ENCODE measurements at regions not wholly inside any gene's neighbourhood (a gene's known extent, or its start where the extent isn't known, plus 50 kb on each side); places are given as distances from the start of the nearest gene placed in this dataset.

DNA sequence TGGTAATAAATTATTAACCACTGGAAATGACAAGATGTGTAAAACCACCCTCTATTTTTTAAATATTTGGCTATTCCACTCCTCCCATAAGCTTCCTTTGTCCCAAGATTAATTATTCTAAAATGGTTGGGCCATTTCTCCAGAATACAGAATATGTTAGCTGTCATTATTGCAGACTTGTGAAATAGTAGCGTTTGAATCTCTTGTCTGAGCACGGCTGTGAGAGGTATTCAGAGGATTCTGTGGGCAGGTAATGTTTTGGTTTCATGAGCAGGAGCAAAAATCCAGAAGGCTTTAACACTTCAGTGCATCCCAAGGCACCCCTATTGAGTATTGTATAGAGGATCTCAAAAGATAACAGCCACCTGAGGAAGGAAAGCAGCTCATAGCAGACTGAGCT, 256.0 kb downstream of the UQCRFS1 start:
- ATAC-seq (no peak), DNase-seq (ENCODE audit: low spot score) (no peak)
- no peak overlapping the region for H3K4me3 Mint-ChIP-seq
- H3K27ac Mint-ChIP-seq: no peak overlapping the region
- H3K36me3 Mint-ChIP-seq: peaks cover 10% of the 10 kb centered on the region
- POLR2A ChIA-PET: interaction anchor here (0.7 kb wide), 1 partner anchor 1448 kb away, joined by 3 read pairs; no protein-coding TSS in a partner anchor
- H3K4me1 Mint-ChIP-seq: no peaks in the 10 kb centered on the region
- H3K27me3 Mint-ChIP-seq (ENCODE audit: low read depth): no peaks in the 10 kb centered on the region; the same call in 1 of the 2 replicates
- CTCF ChIA-PET: interaction anchor here (0.8 kb wide), 1 partner anchor 78 kb away, joined by 3 read pairs; no protein-coding TSS in a partner anchor
- peaks cover 30% of the 10 kb centered on the region for H3K9me3 Mint-ChIP-seq
- TF ChIP-seq TEAD1 (CRISPR knock-in tag; IDR thresholded peaks at IDR 0.05): no peak
- no peak for TF ChIP-seq ZNF232 (CRISPR knock-in tag; IDR thresholded peaks at IDR 0.05)
- TF ChIP-seq, protein P1, sequence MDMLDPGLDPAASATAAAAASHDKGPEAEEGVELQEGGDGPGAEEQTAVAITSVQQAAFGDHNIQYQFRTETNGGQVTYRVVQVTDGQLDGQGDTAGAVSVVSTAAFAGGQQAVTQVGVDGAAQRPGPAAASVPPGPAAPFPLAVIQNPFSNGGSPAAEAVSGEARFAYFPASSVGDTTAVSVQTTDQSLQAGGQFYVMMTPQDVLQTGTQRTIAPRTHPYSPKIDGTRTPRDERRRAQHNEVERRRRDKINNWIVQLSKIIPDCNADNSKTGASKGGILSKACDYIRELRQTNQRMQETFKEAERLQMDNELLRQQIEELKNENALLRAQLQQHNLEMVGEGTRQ (CRISPR knock-in tag; IDR thresholded peaks at IDR 0.05): no peak
- TF ChIP-seq, protein P2, sequence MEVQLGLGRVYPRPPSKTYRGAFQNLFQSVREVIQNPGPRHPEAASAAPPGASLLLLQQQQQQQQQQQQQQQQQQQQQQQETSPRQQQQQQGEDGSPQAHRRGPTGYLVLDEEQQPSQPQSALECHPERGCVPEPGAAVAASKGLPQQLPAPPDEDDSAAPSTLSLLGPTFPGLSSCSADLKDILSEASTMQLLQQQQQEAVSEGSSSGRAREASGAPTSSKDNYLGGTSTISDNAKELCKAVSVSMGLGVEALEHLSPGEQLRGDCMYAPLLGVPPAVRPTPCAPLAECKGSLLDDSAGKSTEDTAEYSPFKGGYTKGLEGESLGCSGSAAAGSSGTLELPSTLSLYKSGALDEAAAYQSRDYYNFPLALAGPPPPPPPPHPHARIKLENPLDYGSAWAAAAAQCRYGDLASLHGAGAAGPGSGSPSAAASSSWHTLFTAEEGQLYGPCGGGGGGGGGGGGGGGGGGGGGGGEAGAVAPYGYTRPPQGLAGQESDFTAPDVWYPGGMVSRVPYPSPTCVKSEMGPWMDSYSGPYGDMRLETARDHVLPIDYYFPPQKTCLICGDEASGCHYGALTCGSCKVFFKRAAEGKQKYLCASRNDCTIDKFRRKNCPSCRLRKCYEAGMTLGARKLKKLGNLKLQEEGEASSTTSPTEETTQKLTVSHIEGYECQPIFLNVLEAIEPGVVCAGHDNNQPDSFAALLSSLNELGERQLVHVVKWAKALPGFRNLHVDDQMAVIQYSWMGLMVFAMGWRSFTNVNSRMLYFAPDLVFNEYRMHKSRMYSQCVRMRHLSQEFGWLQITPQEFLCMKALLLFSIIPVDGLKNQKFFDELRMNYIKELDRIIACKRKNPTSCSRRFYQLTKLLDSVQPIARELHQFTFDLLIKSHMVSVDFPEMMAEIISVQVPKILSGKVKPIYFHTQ (CRISPR knock-in tag; IDR thresholded peaks at IDR 0.05): no peak

DNA sequence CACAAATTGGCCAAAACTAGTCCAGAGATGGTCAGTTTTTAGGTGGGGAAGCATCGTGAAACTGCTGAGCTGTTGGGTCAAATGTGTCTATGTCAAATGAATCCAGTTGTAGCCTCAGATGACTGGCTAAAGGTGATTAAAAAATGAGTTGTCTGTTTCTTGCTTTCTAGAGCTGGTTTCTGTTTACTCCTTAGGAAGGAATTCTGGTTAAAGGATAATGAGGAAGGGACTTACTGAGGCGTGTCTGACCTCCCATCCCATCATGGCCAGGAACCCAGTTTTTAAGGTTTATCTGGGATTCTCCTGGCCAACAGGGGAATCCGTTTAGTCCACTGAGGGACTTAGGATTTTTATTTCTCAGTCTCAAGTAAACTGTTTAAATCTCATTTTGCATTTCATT, 256.5 kb downstream of the UQCRFS1 start:
- Mint-ChIP-seq H3K27ac (no peak overlapping the region), H3K4me1 (no peaks in the 10 kb centered on the region), H3K27me3 (ENCODE audit: low read depth) (no peaks in the 10 kb centered on the region; the same call in 1 of the 2 replicates), H3K9me3 (peaks cover 30% of the 10 kb centered on the region), H3K4me3 (no peak overlapping the region), H3K36me3 (peaks cover 10% of the 10 kb centered on the region)
- ChIA-PET POLR2A (no interaction called here), CTCF (no interaction called here)
- no peak for ATAC-seq
- TF ChIP-seq RORB (CRISPR knock-in tag; IDR thresholded peaks at IDR 0.05) (no peak), JAZF1 (CRISPR knock-in tag; IDR thresholded peaks at IDR 0.05) (no peak), OVOL2 (CRISPR knock-in tag; IDR thresholded peaks at IDR 0.05; ENCODE audit: borderline replicate concordance) (no peak), NFATC4 (CRISPR knock-in tag; IDR thresholded peaks at IDR 0.05) (no peak), IRF2 (CRISPR knock-in tag; IDR thresholded peaks at IDR 0.05; ENCODE audit: borderline replicate concordance, low read depth) (no peak), MYBL2 (CRISPR knock-in tag; IDR thresholded peaks at IDR 0.05) (no peak), NFYB (CRISPR knock-in tag; conservative IDR thresholded peaks at IDR 0.05; ENCODE audit: low read depth) (no peak), EMX1 (CRISPR knock-in tag; IDR thresholded peaks at IDR 0.05) (no peak), NR1H2 (CRISPR knock-in tag; IDR thresholded peaks at IDR 0.05) (no peak)
- DNase-seq (ENCODE audit: low spot score): no peak

DNA sequence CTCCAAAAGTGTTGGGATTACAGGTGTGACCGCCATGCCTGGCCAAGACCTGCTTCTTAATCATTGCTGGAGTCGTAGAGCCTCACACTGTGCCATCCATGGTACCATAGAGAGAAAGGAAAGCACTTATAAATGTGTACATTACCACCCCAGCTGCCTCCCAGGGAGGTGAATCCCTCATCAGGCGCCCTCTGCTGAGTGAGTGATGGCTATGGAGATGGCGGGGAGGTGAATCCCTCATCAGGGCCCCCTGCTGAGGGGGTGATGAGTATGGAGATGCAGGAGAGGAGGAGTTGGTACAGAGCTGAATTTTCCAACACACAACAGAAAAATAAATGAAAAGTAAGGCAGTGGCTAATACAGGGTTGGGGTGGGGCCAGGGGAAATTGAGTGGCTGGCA, 263.4 kb downstream of the UQCRFS1 start:
- ChIA-PET POLR2A (interaction anchor here (0.6 kb wide), 1 partner anchor 118 kb away, joined by 3 read pairs; no protein-coding TSS in a partner anchor), CTCF (no interaction called here)
- Mint-ChIP-seq H3K9me3 (peaks cover 7% of the 10 kb centered on the region), H3K27ac (no peak overlapping the region), H3K27me3 (ENCODE audit: low read depth) (no peaks in the 10 kb centered on the region; the same call in 1 of the 2 replicates), H3K4me1 (peaks cover 11% of the 10 kb centered on the region), H3K36me3 (no peaks in the 10 kb centered on the region), H3K4me3 (no peak overlapping the region)
- DNase-seq (ENCODE audit: low spot score) (peak; percentile 21), ATAC-seq (peak; percentile 39; the same call in 1 of the 2 replicates)
- TF ChIP-seq, protein P3, sequence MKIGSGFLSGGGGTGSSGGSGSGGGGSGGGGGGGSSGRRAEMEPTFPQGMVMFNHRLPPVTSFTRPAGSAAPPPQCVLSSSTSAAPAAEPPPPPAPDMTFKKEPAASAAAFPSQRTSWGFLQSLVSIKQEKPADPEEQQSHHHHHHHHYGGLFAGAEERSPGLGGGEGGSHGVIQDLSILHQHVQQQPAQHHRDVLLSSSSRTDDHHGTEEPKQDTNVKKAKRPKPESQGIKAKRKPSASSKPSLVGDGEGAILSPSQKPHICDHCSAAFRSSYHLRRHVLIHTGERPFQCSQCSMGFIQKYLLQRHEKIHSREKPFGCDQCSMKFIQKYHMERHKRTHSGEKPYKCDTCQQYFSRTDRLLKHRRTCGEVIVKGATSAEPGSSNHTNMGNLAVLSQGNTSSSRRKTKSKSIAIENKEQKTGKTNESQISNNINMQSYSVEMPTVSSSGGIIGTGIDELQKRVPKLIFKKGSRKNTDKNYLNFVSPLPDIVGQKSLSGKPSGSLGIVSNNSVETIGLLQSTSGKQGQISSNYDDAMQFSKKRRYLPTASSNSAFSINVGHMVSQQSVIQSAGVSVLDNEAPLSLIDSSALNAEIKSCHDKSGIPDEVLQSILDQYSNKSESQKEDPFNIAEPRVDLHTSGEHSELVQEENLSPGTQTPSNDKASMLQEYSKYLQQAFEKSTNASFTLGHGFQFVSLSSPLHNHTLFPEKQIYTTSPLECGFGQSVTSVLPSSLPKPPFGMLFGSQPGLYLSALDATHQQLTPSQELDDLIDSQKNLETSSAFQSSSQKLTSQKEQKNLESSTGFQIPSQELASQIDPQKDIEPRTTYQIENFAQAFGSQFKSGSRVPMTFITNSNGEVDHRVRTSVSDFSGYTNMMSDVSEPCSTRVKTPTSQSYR (CRISPR knock-in tag; IDR thresholded peaks at IDR 0.05): no peak
- TF ChIP-seq, protein P4, sequence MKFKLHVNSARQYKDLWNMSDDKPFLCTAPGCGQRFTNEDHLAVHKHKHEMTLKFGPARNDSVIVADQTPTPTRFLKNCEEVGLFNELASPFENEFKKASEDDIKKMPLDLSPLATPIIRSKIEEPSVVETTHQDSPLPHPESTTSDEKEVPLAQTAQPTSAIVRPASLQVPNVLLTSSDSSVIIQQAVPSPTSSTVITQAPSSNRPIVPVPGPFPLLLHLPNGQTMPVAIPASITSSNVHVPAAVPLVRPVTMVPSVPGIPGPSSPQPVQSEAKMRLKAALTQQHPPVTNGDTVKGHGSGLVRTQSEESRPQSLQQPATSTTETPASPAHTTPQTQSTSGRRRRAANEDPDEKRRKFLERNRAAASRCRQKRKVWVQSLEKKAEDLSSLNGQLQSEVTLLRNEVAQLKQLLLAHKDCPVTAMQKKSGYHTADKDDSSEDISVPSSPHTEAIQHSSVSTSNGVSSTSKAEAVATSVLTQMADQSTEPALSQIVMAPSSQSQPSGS (CRISPR knock-in tag; IDR thresholded peaks at IDR 0.05; ENCODE audit: borderline replicate concordance, low read depth): no peak
- TF ChIP-seq ZNF121 (CRISPR knock-in tag; IDR thresholded peaks at IDR 0.05): 0 out of 2 replicates have a peak, but pooled peaks have one; percentile 12

Measured in WTC11 (cell line).